Limb (tissue), 2 donors: ENCODE measurements at regions not wholly inside any gene's neighbourhood (a gene's known extent, or its start where the extent isn't known, plus 50 kb on each side); places are given as distances from the start of the nearest gene placed in this dataset.

Experiments
- DNase-seq, 2 donors: peaks; one replicate each; pipeline ENCODE4 v3.0.0-alpha.2; 2016; ENCODE audit errors: extremely low spot score in 2 of 2

- no peak for DNase-seq
Observed at GRCh38 chr22:48567213-48567975, 1260.3 kb downstream of the BRD1 start.

GRCh38 chr22:48566741-48567140, 1260.9 kb downstream of the BRD1 start:
- no peak for DNase-seq

- no peak for DNase-seq
Observed at GRCh38 chr22:48565901-48566501, 1261.7 kb downstream of the BRD1 start.

GRCh38 chr22:48564995-48565394, 1262.7 kb downstream of the BRD1 start:
- no peak for DNase-seq

GRCh38 chr22:48563966-48564330, 1263.7 kb downstream of the BRD1 start:
- DNase-seq = no peak

- DNase-seq = no peak
Observed at GRCh38 chr22:48563118-48563965, 1264.3 kb downstream of the BRD1 start.

GRCh38 chr22:48561676-48562075, 1266.0 kb downstream of the BRD1 start:
- no peak for DNase-seq

- no peak for DNase-seq
Observed at GRCh38 chr22:48560836-48561235, 1266.8 kb downstream of the BRD1 start.

- no peak for DNase-seq
Observed at GRCh38 chr22:48560389-48560751, 1267.3 kb downstream of the BRD1 start.

- no peak for DNase-seq
Observed at GRCh38 chr22:48559647-48560388, 1267.9 kb downstream of the BRD1 start.

- no peak for DNase-seq
Observed at GRCh38 chr22:48558606-48559402, 1268.9 kb downstream of the BRD1 start.

- no peak for DNase-seq
Observed at GRCh38 chr22:48558016-48558415, 1269.7 kb downstream of the BRD1 start.

GRCh38 chr22:48557473-48557872, 1270.2 kb downstream of the BRD1 start:
- no peak for DNase-seq

GRCh38 chr22:48556751-48557150, 1270.9 kb downstream of the BRD1 start:
- no peak for DNase-seq

- no peak for DNase-seq
Observed at GRCh38 chr22:48556222-48556621, 1271.5 kb downstream of the BRD1 start.

GRCh38 chr22:48555606-48556005, 1272.1 kb downstream of the BRD1 start:
- no peak for DNase-seq

GRCh38 chr22:48554893-48555572, 1272.6 kb downstream of the BRD1 start:
- DNase-seq = no peak

GRCh38 chr22:48553694-48554308, 1273.9 kb downstream of the BRD1 start:
- no peak for DNase-seq

- no peak for DNase-seq
Observed at GRCh38 chr22:48553119-48553518, 1274.6 kb downstream of the BRD1 start.

- no peak for DNase-seq
Observed at GRCh38 chr22:48551716-48552268, 1275.9 kb downstream of the BRD1 start.
